ENCODE measurements at regions not wholly inside any gene's neighbourhood (a gene's known extent, or its start where the extent isn't known, plus 50 kb on each side); places are given as distances from the start of the nearest gene placed in this dataset.

DNA sequence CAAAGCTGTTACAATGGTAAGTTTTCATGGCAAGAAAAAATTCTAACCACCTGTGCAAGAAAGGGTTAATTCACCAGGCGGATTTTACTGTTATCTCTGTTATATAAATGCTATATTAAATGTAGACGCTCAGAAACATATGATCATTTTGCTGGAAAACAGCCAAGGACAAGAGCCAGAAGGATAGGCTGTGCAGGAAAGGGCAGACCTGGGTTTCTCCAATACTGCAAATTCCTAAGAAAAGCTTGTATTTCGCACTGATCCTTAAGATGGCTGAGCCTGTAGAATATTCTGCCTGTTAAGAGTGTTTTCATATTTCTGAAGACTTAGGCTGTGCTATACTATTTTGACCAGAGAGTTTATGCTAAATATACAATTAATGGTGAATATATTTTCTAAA is 564.1 kb upstream of the KCND2 start:
- TF ChIP-seq, protein P1, sequence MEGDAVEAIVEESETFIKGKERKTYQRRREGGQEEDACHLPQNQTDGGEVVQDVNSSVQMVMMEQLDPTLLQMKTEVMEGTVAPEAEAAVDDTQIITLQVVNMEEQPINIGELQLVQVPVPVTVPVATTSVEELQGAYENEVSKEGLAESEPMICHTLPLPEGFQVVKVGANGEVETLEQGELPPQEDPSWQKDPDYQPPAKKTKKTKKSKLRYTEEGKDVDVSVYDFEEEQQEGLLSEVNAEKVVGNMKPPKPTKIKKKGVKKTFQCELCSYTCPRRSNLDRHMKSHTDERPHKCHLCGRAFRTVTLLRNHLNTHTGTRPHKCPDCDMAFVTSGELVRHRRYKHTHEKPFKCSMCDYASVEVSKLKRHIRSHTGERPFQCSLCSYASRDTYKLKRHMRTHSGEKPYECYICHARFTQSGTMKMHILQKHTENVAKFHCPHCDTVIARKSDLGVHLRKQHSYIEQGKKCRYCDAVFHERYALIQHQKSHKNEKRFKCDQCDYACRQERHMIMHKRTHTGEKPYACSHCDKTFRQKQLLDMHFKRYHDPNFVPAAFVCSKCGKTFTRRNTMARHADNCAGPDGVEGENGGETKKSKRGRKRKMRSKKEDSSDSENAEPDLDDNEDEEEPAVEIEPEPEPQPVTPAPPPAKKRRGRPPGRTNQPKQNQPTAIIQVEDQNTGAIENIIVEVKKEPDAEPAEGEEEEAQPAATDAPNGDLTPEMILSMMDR (IDR thresholded peaks at IDR 0.05), result no peak
- TF ChIP-seq POLR2A (IDR thresholded peaks at IDR 0.05) (no peak), POLR2AphosphoS5 (IDR thresholded peaks at IDR 0.05) (no peak)

Data from breast epithelium (tissue), 3 donors.